ENCODE measurements at regions not wholly inside any gene's neighbourhood (a gene's known extent, or its start where the extent isn't known, plus 50 kb on each side); places are given as distances from the start of the nearest gene placed in this dataset.

DNA sequence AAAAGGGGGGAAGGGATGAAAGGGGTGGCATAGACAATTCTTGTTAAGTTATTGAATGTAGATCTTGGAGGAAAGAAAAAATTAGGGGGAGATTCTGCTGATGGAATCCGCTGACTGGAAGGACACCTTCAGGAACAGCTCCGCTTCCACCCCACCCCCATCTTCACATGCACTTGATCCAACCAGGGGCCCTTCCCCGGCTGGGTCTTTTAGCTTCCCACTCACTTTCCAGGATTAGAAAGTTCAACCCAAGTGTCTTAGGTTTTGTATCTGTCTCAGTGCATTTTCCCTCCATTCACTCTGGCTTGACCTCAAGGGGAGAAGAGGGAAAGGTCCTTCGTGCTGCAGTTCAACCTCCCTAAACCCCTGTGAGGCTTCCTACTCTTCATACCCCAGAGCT is 141.4 kb downstream of the IRS2 start:
- no peak for DNase-seq (ENCODE audit: low read depth)

DNA sequence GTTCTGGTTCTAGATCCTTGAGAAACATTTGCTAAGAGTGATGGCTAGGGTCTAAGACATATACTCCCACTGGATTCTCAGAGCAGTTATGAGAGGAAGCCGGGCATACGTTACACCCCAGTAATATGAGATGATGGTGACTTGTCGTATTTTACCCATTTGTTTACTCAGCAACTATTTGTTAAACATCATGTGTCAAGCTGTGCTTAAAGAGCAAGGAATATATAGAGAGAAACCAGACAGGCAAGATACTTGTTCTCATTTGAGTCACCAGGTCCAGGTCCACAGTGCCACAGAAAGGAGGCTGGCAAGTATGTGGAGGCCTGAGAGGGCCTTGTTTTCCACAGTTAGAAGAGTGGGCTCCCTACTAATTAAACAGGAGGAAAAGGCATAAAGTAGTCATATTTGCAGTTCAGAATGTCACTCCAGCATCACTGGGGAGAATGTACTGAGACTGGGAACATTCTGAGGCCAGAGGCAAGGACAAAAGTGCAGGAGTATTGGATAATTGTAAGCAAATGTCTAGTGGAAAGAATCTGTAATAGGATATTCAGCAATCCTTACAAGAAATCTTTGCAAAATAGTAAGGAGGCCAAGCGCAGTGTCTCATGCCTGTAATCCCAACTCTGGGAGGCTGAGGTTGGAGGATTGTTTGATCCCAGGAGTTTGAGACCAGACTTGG is 142.2 kb downstream of the IRS2 start:
- no peak for DNase-seq (ENCODE audit: low read depth)

GRCh38 chr13:109642358-109642757 is 144.0 kb downstream of the IRS2 start:
- no peak for DNase-seq (ENCODE audit: low read depth)

DNA sequence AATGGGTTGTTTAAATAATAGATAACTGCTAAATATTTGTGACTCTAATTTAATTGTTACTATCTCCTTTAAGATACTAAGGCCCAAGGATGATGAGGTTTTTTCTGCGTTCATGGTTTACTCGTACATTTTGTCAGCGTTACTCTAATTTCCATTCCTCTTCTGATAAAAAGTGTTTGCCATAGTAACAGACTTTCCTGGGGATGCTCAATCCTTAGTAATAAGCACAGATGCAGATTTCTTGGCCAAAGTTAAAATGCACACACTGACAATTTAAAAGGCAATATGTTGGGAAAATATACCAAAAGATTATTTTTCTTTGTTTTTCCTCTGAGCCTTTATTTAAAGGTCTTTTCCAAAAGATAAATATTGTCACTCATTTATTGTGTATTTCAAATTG is 149.6 kb downstream of the IRS2 start:
- DNase-seq (ENCODE audit: low read depth), result no peak

GRCh38 chr13:109631069-109631468 is 155.3 kb downstream of the IRS2 start:
- DNase-seq (ENCODE audit: low read depth), result no peak

GRCh38 chr13:109630271-109630670 is 156.1 kb downstream of the IRS2 start:
- DNase-seq (ENCODE audit: low read depth), result no peak

DNA sequence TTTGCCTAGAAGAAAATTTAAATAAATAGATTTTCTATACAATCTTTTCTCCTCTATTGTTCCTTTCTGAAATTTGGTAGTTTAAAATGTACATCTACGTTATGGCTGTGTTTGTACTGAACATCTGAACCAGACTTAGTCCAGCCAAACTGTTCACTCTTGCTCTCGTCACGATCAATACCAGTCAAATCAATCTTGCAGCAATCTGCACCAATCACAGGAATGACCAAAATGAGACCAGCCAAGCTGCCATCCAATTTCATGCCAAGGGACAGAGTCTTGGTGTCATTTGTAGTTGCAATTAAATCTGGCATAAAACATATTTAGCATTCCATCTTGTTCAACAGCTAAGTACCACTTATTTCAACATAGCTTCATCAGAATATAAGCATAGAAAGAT is 156.6 kb downstream of the IRS2 start:
- no peak for DNase-seq (ENCODE audit: low read depth)

GRCh38 chr13:109628251-109628699 is 158.1 kb downstream of the IRS2 start:
- no peak for DNase-seq (ENCODE audit: low read depth)

DNA sequence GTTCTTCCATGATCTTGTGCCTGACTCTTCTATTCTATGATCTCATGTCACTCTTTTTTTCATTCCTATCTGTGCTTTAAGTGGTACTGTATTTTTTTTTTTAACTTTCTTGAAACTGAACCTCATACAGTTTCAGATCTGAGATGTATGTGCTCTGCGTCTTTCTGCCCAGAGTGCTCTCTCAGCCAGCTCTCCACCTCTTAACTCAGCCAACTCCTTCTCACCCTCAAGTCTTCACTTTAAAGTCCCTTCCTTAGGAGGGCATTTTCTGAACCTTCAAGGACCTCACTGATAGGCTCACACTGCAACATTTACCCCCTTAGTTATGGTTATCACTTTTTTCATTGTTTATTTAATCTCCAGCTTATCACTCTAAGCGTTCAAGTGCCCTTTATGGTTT is 158.7 kb downstream of the IRS2 start:
- no peak for DNase-seq (ENCODE audit: low read depth)

DNA sequence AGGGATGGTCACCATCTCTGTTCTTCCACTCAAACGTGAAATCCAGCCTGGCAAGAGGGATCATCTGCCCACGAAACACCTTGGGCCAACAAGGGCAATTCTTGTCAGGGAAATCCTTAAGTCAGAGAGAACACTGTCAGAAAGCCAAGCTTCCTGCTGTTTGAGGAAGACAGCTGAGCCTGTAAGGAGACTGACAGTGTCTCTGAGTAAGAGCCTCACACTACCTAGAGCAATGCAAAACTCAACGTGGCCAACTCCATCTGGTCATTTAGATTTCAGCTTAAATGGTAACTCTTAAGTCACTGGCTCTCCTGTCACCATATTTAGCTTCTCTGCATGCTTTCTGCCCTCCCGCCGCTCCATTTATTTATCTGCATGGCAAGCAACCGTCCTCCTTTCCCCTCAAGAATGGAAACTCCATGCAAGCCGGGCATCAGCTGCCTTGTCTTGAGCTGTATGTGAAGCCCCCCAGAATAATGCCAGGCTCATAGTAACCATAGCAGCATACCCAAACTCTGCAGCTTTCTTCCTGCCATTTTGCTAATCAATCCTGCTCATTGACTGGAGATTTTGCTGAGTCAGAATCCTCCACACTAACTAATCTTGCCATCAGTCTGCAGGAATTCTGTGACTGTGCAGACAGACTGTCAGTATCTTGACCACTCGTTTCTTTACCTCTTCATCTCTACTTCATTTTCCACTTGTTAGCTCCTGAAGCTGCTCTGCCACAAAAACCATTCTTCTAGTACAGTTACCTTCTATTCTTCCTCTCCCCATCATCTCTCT is 159.8 kb downstream of the IRS2 start:
- DNase-seq (ENCODE audit: low read depth), result no peak

DNA sequence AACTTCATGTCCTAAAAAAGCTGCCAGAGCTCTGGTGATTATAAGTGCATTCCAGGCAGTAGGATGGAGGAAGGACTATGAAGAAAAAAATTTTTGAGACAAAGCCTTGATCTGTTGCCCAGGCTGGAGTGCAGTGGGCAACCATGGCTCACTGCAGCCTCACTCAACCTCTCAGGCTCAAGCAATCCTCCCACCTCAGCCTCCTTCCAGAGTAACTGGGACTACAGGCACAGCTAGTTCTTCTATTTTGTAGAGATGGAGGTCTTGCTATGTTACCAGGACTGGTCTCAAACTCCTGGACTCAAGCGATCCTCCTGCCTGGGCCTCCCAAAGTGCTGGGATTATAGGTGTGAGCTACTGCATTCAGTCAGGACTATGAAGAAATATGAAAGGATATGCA is 161.2 kb downstream of the IRS2 start:
- no peak for DNase-seq (ENCODE audit: low read depth)

GRCh38 chr13:109622006-109622405 is 164.4 kb downstream of the IRS2 start:
- no peak for DNase-seq (ENCODE audit: low read depth)

DNA sequence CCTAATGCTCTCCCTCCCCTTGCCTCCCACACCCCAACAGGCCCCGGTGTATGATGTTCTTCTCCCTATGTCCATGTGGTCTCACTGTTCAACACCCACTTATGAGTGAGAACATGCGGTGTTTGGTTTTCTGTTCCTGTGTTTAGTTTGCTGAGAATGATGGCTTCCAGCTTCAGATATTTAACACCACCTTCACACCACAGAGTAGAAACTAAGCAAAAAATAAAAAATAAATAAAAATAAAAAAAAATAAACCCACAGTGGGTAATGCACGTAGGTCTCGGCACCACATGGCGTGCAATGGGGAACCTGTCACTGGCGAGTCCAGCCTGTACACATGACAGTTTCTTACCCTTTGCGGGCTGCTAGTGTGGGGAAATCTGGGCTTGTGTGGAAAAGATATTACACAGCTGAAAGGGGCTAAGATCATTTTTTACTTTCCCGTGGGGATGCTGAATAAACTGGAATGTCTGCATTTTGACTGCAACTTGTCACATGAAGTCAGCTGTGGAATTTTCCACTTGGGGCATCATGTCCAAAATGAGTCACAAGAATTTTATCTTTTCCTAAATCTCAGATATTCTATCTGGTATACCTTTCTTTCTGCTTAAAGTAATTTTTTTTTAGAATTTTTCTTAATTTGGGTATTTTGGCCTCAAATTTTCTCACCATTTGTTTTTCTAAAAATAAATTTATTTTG is 170.5 kb downstream of the IRS2 start:
- no peak for DNase-seq (ENCODE audit: low read depth)

GRCh38 chr13:109611912-109612691 is 174.3 kb downstream of the IRS2 start:
- DNase-seq (ENCODE audit: low read depth), result no peak

DNA sequence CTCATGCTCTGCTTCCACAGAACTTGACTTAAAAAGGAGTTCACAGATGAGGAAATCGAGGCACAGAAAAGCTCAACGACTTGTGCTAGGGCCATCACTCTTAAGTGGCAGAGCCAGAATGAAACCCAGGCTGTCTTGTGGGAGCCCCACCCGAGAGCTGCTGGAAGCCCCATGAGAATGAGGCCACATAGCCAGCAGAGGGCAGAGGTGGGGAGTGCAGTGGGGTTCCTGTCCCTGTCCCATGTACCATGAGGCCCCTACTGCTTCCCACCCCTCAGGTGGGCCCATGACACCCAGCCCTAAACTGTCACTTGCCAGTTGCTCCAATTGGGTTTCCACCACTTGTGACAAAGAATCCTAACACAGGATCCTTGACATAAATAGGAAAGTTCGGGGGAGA is 175.9 kb downstream of the IRS2 start:
- no peak for DNase-seq (ENCODE audit: low read depth)

DNA sequence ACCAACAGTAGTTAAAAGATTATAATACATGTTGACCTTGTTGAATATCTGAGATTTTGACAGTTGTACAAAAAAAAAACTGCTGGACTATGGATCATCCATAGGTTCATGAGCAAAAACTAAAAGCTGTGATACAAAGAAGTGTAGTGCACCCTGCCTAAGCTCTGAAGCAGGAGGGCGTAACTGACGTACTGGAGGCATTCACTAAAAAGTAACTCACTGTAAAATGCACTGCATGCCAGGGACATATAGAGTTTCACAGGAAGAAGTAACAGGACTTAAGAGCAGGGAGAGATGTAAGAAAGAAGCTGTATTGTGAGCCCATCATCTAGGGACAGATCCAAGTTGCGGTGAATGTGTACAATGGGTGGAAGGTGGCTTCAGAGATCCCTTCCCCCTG is 177.9 kb downstream of the IRS2 start:
- no peak for DNase-seq (ENCODE audit: low read depth)

DNA sequence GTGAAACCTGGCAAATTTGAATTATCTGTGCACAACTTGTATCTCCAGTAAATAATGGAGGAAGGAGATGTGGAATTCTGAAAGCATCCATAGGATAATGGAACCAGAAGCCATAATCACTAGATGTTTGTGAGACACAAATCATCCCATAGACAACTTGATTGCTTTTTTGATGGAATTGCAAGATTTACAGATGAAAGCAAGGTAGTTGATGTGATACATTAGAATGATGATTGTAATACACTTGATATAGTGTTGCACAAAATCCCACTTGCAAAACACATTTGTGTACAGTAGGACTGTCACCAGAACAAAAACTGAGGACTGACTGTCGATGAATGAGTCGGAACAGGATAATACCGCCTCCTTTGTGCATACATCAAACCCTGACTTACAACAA is 178.3 kb downstream of the IRS2 start:
- DNase-seq (ENCODE audit: low read depth), result no peak

GRCh38 chr13:109606520-109606919 is 179.9 kb downstream of the IRS2 start:
- peak; percentile 40 for DNase-seq (ENCODE audit: low read depth)

GRCh38 chr13:109605846-109606245 is 180.5 kb downstream of the IRS2 start:
- DNase-seq (ENCODE audit: low read depth), result peak; percentile 47

GRCh38 chr13:109604894-109605293 is 181.5 kb downstream of the IRS2 start:
- no peak for DNase-seq (ENCODE audit: low read depth)

- no peak for DNase-seq (ENCODE audit: low read depth)
Measured at GRCh38 chr13:109602356-109602755, 184.0 kb downstream of the IRS2 start.

Measured in fibroblast of the conjunctiva (primary cell).